OCI-M1 (cell line): ENCODE measurements at regions not wholly inside any gene's neighbourhood (a gene's known extent, or its start where the extent isn't known, plus 50 kb on each side); places are given as distances from the start of the nearest gene placed in this dataset.

Experiments
- DNase-seq: peaks from one replicate; lab custom pipeline; 2025; lab: John Stamatoyannopoulos, UW

DNA sequence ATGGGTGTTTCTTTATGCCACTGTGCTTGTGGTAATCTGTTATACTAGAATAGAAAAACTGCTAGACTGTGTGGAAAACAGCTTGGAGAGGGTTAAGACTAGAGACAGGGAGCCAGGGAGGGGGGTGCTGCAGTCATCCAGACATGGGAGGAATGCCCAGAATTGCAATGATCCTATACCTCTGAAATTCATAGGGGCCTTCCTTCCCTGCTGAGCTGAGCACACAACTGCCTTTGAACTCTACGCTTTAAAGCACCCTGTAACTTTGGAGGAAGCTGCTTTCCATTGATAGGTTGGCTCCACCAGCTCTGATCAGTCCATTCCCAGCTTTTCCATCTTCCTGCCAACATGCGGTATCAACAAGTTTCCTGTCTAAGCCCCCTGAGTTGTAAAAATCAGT lies 155.9 kb upstream of the RASGEF1B start:
- DNase-seq = no peak

DNA sequence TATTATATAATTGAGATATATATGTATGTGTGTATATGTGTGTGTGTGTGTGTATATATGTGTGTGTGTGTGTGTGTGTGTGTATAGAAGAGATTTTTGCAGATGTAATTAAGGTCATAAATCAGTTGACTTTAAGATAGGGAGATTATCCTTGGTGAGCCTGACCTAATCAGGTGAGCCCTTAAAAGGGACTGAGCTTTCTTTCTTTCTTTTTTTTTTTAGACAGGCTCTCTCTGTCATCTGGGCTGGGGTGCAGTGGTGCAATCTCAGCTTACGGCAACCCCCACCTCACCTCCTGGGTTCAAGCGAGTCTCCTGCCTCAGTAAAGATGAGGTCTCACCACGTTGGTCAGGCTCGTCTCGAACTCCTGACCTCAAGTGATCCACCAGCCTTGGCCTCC lies 155.1 kb upstream of the RASGEF1B start:
- no peak for DNase-seq

DNA sequence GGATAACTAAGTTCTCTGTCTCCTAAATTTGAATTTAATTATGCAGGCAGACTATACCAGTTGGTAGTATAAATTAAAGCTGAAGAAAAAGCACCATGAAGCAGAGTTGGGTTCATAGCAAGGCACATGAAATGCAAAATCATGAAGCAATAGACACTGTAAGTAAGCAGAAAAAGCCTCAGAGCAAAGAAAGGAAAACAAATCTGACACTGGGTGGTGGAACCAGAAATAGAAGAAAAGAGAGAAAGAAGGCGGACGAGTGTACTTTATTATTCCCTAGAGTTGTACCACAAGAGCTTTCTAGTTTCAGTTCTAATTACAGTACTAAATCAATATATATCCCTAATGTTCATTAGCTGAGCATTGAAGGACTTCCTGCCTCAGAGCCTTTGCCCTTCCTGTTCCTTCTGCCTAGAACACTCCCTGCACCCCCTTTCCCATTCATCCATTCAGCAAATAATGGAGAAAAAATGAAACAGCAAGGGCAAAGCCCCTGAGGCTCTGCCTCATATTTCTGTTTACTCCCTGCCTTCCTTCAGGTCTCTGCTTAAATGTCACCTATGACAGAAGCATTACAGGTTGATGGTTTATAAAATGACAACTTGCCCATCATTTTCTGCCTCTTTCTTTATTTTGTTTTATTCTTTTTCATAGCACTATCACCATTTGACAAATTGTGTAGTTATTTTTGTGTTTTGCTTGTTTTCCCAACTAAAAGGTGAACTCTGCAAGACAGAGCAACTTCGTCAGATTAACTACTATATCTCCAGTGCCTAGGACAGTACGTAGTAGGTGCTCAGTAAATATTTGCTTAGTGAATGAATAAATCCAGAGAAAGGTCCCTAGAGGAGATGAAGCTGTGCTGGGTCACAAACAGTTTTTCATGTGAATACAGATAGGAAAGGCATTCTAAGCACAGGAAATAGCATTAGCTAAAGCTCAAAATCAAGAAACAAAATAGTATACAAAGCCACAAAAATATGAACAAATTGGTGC lies 154.0 kb upstream of the RASGEF1B start:
- no peak for DNase-seq

DNA sequence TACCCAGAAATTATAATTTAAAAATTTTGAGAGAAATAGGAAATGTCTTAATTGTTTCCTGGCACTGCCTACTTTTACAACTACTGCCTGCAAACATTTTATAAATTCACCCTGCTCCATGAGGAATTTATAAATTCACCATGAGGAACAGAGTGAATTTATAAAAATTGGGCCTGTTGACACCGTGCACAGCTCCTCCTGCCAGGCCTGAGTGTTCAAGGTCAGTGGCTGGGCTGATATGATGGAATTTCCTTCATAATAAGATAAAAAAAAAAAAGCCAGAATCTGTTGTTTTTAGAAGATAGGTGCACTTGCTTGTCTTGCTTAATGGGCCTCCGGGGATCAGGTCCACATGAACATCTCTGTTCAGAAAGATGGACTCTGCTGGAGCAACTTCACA lies 151.7 kb upstream of the RASGEF1B start:
- no peak for DNase-seq

DNA sequence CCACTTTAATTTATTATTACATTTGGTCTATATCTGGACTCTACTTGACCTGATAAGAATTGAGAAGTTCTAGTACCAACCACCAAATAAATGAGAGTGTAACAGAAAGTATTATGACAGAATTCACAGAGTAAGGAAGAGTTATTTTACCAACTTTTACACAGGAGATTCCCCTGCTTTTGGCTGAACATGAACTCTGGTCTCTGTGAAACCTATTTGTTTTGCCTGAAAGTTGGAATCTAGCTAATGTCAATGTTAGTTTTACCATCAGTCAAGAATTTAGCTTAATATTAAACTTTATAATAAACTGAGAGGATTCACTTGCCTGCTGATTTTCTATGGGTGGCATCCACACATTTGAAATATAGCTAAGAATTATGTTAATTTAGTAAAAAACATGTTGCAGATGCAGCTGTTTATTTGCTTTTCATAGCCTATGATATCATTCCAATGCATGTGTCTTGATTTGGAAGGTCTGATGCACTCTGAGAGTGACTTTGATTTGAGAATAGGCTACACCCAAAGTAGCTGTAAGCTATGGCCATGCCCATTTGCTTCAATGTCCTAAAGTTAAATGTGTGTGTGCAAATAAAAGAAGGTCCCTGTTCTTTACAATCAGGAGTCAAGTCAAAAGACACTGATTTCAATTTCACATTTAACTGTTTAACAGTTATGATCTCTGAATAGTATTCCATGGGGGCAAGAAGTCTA lies 150.9 kb upstream of the RASGEF1B start:
- no peak for DNase-seq

DNA sequence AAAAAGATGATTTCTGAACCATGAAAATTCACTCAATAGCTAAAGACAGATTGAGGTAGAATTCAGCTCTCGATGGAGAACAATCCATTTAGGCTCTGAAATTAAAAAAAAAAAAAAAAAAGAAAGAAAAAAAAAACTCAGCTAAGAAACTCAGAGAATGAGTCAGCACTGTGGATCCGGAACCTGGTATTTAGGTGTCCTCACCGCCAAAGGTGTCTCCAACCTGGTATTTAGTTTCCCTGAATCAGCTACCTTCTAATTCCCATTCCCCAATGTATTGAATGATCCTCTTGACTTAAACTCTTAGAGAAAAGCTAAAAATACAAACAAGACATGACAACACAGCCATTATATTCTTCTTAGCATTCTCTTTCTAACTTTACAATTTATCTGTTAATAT lies 150.3 kb upstream of the RASGEF1B start:
- DNase-seq = no peak

DNA sequence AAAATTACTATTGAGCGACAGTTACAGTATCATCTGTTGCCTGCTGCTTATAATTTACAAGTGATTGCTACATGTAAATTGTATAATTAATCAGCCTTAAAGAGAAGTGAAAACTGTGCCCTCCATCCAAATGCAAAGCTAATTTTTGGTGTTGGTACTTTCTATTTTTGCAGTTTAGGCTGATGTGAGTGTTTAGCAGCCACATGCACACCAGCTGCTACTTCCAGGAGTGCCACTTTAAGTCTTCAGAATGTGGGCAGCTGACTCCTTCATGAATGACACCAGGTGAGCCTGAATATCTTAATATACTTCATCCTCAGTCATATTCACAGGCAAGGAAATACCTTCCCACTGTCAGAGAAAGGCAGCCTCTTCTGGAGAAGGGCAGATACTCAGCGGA lies 149.8 kb upstream of the RASGEF1B start:
- DNase-seq = no peak

DNA sequence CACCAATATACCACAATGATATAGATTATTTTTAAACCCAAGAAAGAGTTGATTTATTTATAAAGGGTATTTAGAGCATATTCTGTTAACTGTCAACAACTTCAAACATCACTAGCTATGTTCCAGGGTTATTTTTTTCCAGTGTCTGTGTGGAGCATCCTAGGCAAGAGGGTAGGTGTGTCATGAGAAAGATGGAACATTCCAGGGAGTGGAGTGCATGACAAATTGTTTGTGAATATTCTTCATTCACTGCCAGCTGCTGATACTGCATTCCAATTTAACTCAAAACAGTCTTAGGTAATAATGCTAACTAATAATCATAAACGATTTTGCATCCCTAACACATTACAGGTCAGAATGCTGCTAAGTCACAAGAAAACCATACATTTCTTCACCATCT lies 148.7 kb upstream of the RASGEF1B start:
- no peak for DNase-seq

DNA sequence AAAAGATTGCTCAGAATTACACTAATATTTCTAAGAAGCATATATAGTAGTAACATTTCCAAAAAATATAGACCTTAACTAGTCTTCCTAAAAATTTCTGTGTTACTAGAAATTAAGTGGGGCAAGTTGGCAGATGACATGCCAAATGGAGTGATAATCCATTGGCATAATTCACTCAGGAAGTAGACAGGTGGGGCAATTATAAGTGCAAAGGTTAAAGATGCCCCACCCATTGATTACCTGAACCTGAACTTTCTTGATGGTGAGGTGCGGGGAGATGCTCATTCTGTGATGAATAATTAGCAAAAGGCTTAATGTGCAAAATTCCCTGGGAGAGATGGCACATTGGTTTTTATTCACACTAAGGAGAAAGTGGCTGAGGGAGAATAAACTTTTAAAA lies 145.8 kb upstream of the RASGEF1B start:
- no peak for DNase-seq

DNA sequence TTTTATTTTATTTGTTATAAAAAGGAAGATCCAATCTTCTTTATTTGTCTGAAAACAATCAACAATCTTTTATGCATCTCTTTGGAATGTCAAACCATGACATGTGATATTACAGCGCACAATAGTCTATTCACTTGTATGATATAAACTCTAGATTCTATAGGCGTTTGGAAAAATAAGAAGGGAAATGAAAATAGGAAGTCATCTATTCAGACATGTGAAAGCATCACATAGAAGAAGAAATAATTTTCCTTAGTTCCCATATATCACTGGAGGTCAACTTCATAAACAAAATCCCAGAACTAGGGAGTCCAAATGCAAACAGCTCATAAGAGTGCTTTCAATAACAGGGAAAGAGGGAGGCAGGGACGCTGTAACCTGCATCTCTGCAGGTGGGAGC lies 139.5 kb upstream of the RASGEF1B start:
- no peak for DNase-seq

DNA sequence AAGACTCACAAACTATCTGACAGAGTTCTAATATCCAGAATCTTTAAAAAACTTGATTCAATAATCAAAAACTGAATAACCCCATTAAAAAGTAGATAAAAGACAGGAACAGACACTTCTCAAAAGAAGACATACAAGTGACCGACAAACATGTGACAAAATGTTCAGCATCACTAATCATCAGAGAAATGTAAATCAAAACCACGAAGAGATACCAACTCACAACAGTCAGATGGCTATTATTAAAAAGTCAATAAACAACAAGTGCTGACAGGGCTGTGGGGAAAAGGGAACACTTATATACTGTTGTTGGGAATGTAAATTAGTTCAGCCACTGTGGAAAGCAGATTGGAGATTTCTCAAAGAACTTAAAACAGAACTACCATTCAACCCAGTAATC lies 138.1 kb upstream of the RASGEF1B start:
- no peak for DNase-seq

DNA sequence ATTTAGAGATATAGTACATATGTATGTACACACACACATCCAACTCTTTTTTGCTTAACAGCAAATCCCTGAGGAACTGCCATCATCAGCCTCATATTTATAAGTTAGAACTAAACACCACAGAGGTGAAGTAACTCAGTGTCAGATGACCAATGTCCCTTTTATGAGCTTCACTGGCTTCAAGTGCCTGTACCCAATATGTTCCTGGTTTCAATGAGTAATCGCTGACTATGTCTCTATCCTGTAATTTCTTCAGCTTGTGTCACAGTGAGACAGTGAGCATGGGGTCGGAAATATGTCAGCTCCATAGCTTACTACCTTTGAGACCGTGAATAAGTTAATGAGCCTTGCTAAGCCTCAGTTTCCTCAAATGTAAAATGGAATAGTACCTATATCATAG lies 136.2 kb upstream of the RASGEF1B start:
- no peak for DNase-seq

DNA sequence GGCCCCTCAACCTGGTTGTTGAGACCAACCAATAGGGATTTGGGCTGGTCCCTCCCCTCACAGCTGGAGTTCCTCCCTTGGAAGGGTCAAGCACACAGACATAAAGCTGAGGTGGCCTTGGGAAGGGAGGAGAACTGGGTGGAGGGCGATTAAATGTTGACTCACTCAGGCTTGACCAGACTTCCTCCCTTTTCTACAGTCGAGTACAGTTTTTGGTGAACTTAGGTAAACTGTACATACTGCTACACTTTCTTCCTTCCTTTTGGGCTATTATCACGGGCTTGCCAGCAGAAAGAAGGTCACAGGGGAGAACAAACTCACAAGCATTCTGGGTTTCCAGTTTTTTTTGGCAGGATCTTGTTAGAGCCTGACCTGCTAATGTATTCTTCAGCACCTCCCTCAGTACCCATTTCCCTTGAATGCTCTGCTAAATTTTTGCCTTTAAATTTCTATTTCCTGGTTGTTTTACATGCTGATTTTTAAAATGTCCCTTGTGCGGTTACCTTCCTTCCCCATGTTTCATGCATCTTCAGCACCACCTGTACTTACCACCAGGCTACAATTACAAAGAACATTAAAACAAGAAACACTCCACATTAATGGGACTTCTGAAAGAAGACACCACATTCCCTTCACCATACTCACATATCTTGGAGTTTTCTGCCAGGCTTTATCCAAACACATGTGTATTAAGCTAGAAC lies 135.2 kb upstream of the RASGEF1B start:
- DNase-seq = peak; percentile 49

DNA sequence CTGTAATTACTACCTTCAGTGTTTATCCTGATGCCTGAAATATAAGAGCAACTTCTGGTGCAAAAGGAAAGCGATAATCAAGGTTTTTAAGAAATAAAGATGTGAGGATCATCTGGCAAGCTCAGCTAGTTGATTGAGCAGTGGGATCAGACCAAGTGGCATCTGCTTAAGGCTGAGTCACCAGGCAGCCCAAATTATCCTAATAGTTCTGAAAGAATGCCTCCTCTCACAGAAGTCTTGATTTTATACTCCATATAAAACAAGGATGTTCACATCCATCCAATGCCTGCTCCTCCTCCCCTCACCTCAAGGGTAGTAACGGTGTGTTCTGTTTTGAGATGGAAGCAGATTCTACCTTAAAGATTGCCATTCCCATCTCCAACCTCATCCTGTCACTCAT lies 134.5 kb upstream of the RASGEF1B start:
- no peak for DNase-seq

DNA sequence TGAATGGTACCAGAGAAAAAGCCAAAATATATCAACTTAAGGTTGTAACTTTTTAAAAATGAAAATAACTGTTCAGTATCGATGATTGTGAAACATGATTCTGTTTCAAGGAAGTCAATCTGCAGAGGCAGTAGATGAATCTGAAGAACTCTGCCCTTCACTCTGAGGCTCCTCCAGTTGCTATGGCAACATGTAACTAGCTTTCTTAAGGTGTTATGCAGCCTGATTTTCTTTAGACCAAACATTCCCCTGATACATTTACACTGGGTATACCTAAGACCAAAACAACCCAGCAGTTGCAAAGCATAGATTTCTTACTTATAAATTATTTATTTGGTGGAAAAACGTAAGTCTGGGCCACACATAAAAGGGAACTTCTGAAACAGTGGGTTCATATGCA lies 133.6 kb upstream of the RASGEF1B start:
- DNase-seq = no peak

DNA sequence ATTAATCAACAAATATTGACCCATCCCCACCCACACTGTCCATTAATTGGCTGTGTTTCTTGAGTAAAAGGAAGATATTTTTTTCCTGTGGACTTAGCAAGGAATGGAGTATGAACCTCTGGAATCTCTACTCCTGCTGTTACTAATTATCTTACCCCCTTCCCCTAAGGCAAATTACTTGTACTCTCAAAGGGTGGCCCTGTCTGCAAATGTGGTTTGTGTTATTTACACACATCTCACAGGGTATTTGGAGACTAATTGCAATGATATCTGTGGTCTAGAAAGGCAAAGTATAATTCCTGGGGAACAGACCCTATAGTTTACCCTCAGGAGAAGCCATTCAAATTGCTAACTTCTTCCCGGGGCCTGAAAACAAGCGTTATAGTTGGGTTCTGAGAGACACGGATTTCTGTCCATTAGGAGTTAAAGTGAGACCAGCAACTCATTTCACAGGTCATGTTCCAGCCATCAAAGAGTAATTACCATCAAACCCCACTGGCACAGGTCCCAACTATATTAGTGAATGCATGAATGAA lies 133.0 kb upstream of the RASGEF1B start:
- DNase-seq = no peak

DNA sequence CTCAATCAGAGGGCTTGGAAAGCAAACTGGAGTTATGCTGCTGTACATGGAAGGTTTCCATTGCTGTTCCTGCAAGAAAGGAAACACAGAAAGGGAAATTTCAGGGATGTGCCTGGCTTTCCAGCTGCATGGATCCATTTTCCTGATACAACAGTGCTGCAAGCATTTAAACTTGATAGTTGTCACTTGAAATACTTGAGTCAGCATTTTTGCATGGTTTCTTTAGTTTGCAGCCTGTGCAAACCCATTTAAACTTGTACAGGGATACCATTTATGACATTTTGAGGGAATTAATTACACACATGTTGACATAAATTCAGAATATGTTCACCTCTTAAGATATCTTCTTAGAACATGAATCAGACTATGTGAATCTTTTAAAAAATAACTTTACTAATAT lies 131.1 kb upstream of the RASGEF1B start:
- no peak for DNase-seq

DNA sequence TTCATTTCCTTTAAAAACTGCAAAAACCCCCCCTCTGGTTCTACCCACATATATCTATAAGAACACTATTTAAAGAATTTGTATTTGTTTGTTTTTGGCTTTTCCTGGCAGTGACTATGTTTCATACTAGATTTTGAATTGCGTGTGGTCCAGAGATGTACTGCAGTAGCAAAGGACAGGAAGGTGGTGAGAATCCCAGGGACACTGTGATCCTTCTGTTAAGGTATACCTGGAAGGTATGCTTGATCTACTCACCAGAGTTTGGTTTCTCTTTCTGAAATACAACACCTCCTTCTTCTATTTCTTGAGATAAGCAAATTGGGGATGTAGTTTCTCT lies 129.6 kb upstream of the RASGEF1B start:
- no peak for DNase-seq

DNA sequence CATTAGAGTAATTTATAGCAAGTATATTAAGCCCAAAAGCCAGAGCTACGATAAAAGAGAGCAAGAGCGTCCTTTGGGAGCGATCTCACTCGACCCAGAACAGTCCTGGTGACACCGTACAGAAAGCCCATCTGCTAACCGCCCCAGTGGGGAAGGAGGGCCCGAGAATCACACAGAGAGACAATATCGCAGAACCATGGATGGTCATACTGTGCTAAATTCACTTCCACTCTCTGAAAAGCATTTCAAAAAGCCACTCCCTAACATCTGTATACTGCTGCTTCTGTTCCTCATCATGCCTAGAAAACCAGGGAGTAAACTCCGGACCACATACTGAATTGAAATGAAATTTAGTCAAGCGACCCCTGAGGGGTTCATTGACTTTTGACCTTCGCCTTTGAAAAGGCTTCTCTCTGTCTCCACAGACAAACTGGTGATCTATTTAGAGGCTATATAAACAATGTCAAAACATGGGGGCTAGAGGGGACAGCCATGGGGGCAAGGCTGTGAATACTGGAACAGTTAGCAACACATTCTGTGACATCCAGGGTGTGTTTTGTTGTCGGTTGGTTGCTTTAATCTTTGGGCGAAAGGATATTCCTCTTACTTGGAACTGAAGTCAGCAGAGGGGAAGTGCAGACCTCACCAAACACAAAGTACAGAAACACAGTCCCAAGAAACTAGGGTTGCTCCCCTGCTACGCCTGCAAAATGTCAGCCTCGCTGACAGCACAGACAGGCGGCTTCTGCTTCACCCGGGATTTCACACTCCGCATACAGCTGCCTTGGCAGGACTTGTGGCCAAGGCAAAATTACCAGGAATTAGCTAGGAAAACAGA lies 129.0 kb upstream of the RASGEF1B start:
- DNase-seq = no peak

DNA sequence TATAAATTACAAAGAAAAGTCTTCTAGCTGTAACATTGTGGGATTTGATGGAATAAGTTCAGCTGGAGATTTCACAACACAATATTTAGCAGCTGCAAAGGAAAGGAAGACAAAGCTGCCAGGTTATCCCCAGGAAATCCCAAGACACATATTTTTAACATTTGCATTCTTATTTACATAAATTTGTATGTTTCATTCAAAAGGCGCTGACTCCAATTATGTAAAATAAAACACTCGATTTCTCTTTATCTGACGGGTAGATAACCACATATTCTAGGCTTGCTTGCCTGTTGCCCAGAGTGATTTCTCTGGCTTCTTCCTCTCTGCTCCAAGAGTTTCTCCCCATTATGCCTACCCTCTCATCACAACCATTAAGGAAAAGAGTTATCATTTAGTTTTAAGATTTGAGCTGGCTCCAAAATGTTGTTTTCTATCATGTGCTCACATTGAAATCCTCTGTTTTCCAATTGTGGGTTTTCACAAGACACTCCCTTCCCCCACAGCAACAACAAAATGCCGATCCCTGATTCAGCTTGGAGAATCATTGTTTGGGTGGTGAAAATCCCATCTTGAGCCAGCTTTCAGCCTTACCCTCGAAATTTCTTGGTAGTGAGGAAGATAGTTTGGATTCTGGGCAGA lies 128.2 kb upstream of the RASGEF1B start:
- DNase-seq = no peak
